ENCODE measurements at regions not wholly inside any gene's neighbourhood (a gene's known extent, or its start where the extent isn't known, plus 50 kb on each side); places are given as distances from the start of the nearest gene placed in this dataset.

DNA sequence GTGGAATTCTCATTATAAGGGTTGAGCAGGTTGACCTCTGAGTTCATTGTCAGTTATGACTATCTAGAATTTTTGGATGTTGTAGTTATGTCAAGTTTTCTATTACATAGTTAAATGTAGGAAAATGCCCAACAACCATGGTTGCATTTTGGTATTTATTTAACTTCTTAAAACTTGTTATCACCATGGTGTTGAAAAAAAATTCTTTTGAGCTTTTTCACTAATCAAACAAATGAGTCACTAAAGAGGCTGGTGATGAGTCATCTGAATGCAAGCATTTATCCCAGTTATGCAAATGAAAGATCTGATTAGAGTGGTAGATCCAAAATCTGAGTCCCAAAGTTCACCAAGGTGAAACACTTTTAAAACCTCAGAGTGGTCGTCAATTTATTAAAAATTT lies 624.7 kb upstream of the IGFBP3 start:
- H3K27ac Mint-ChIP-seq (ENCODE audit: unreplicated experiment) = peak overlapping the region; percentile 96
- no peak overlapping the region for H3K9ac ChIP-seq (ENCODE audit: low read length)
- TF ChIP-seq EZH2 (IDR thresholded peaks at IDR 0.05; ENCODE audit: insufficient read depth, low read length) = no peak
- TF ChIP-seq, protein P1, sequence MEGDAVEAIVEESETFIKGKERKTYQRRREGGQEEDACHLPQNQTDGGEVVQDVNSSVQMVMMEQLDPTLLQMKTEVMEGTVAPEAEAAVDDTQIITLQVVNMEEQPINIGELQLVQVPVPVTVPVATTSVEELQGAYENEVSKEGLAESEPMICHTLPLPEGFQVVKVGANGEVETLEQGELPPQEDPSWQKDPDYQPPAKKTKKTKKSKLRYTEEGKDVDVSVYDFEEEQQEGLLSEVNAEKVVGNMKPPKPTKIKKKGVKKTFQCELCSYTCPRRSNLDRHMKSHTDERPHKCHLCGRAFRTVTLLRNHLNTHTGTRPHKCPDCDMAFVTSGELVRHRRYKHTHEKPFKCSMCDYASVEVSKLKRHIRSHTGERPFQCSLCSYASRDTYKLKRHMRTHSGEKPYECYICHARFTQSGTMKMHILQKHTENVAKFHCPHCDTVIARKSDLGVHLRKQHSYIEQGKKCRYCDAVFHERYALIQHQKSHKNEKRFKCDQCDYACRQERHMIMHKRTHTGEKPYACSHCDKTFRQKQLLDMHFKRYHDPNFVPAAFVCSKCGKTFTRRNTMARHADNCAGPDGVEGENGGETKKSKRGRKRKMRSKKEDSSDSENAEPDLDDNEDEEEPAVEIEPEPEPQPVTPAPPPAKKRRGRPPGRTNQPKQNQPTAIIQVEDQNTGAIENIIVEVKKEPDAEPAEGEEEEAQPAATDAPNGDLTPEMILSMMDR (IDR thresholded peaks at IDR 0.05; ENCODE audit: insufficient read depth, low read depth, low read length) = no peak
- no peak overlapping the region for H3K4me2 ChIP-seq (ENCODE audit: low read length)
- DNase-seq (ENCODE audit: low read depth) (peak; percentile 91), FAIRE-seq (peak; percentile 60)
- H3K4me1 ChIP-seq (ENCODE audit: insufficient read depth, low read length) = peaks cover 28% of the 10 kb centered on the region
- H3K27ac ChIP-seq (ENCODE audit: low read depth, low read length) = peak overlapping the region; percentile 80
- no peaks in the 10 kb centered on the region for H3K27me3 Mint-ChIP-seq (ENCODE audit: low read depth, unreplicated experiment)
- no peaks in the 10 kb centered on the region for H3K36me3 Mint-ChIP-seq (ENCODE audit: low read depth, unreplicated experiment)
- peaks cover 18% of the 10 kb centered on the region for H3K4me1 Mint-ChIP-seq (ENCODE audit: low read depth, unreplicated experiment)
- no peaks in the 10 kb centered on the region for H3K36me3 ChIP-seq (ENCODE audit: insufficient read depth, low read length)
- no peaks in the 10 kb centered on the region for H4K20me1 ChIP-seq (ENCODE audit: insufficient read depth, low read length)
- no peak overlapping the region for H3K4me3 Mint-ChIP-seq (ENCODE audit: unreplicated experiment)
- H3K9me3 Mint-ChIP-seq (ENCODE audit: unreplicated experiment) = no peaks in the 10 kb centered on the region
- H3K79me2 ChIP-seq (ENCODE audit: insufficient read depth, low read length) = no peaks in the 10 kb centered on the region
- no peak overlapping the region for H2AFZ ChIP-seq (ENCODE audit: low read depth, low read length)
- H3K27me3 ChIP-seq (ENCODE audit: insufficient read depth, low read length) = no peaks in the 10 kb centered on the region
- no peak overlapping the region for H3K4me3 ChIP-seq (ENCODE audit: insufficient read depth, low read depth, low read length)
- H3K9me3 ChIP-seq (ENCODE audit: insufficient read depth, low read depth, low read length) = no peaks in the 10 kb centered on the region

DNA sequence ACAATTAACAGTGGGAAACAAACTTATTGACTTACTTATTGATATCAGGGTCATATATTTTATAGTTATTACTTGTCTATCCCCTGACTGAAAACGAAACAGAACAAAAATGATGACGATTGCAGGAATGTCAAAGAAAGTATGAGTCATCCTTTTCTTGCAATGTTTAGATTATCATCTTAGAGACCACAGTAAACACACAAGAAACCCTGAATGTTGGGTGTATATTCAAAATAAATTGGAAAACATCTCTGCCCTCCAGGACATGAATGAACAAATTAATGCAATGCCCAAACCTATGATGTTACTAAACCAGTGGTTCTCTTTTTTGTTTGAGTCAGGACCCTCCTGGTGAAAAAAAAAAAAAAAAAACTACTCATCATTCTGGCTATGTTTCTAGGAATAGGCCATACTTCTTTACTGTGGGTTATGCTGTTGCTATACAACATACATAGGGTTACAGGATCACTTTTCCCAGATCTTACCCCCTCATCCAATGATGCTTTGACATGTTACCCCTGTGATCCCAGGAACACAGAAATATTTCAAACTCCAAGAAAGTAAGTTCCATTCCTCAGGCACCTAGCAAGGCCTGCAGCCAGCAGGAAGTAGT lies 623.4 kb upstream of the IGFBP3 start:
- Histone ChIP-seq H3K36me3 (ENCODE audit: insufficient read depth, low read length) (no peaks in the 10 kb centered on the region), H2AFZ (ENCODE audit: low read depth, low read length) (no peak overlapping the region), H3K9ac (ENCODE audit: low read length) (peak overlapping the region; percentile 58), H3K4me3 (ENCODE audit: insufficient read depth, low read depth, low read length) (no peak overlapping the region), H3K27ac (ENCODE audit: low read depth, low read length) (peak overlapping the region; percentile 80), H4K20me1 (ENCODE audit: insufficient read depth, low read length) (no peaks in the 10 kb centered on the region), H3K79me2 (ENCODE audit: insufficient read depth, low read length) (no peaks in the 10 kb centered on the region), H3K4me2 (ENCODE audit: low read length) (peak overlapping the region; percentile 49), H3K9me3 (ENCODE audit: insufficient read depth, low read depth, low read length) (no peaks in the 10 kb centered on the region), H3K4me1 (ENCODE audit: insufficient read depth, low read length) (peaks cover 28% of the 10 kb centered on the region), H3K27me3 (ENCODE audit: insufficient read depth, low read length) (no peaks in the 10 kb centered on the region)
- Mint-ChIP-seq H3K27me3 (ENCODE audit: low read depth, unreplicated experiment) (no peaks in the 10 kb centered on the region), H3K4me1 (ENCODE audit: low read depth, unreplicated experiment) (peaks cover 18% of the 10 kb centered on the region), H3K4me3 (ENCODE audit: unreplicated experiment) (no peak overlapping the region), H3K36me3 (ENCODE audit: low read depth, unreplicated experiment) (no peaks in the 10 kb centered on the region), H3K27ac (ENCODE audit: unreplicated experiment) (peak overlapping the region; percentile 96), H3K9me3 (ENCODE audit: unreplicated experiment) (no peaks in the 10 kb centered on the region)
- FAIRE-seq (peak; percentile 66), DNase-seq (ENCODE audit: low read depth) (peak; percentile 84)
- no peak for TF ChIP-seq EZH2 (IDR thresholded peaks at IDR 0.05; ENCODE audit: insufficient read depth, low read length)
- TF ChIP-seq, protein P1 (IDR thresholded peaks at IDR 0.05; ENCODE audit: insufficient read depth, low read depth, low read length) = no peak

DNA sequence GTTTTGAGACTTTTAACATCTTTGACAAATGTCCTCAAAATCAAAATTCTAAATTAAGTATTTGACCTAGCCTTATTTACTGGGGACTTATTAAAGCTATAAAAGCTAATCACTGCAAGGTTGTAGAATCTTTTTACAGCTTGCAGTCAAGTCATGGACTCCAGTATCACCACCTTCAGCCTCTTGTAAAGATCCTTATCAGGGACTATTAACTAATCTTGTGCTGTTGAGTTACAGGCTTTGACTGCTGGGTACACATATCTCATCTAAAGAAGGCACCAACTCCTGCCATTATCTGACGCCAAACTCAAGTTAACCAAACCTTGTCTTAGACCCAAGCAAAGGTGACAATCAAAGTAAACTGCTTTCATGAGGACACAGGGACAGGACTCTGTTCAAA lies 621.0 kb upstream of the IGFBP3 start:
- Mint-ChIP-seq H3K4me1 (ENCODE audit: low read depth, unreplicated experiment) (peaks cover 18% of the 10 kb centered on the region), H3K36me3 (ENCODE audit: low read depth, unreplicated experiment) (no peaks in the 10 kb centered on the region), H3K27me3 (ENCODE audit: low read depth, unreplicated experiment) (no peaks in the 10 kb centered on the region), H3K4me3 (ENCODE audit: unreplicated experiment) (no peak overlapping the region), H3K9me3 (ENCODE audit: unreplicated experiment) (no peaks in the 10 kb centered on the region), H3K27ac (ENCODE audit: unreplicated experiment) (no peak overlapping the region)
- Histone ChIP-seq H3K9me3 (ENCODE audit: insufficient read depth, low read depth, low read length) (no peaks in the 10 kb centered on the region), H3K36me3 (ENCODE audit: insufficient read depth, low read length) (no peaks in the 10 kb centered on the region), H4K20me1 (ENCODE audit: insufficient read depth, low read length) (no peaks in the 10 kb centered on the region), H3K27me3 (ENCODE audit: insufficient read depth, low read length) (no peaks in the 10 kb centered on the region), H3K27ac (ENCODE audit: low read depth, low read length) (no peak overlapping the region), H3K4me3 (ENCODE audit: insufficient read depth, low read depth, low read length) (no peak overlapping the region), H3K4me2 (ENCODE audit: low read length) (no peak overlapping the region), H3K79me2 (ENCODE audit: insufficient read depth, low read length) (no peaks in the 10 kb centered on the region), H2AFZ (ENCODE audit: low read depth, low read length) (no peak overlapping the region), H3K4me1 (ENCODE audit: insufficient read depth, low read length) (peaks cover 28% of the 10 kb centered on the region), H3K9ac (ENCODE audit: low read length) (no peak overlapping the region)
- TF ChIP-seq, protein P1 (IDR thresholded peaks at IDR 0.05; ENCODE audit: insufficient read depth, low read depth, low read length) = no peak
- no peak for TF ChIP-seq EZH2 (IDR thresholded peaks at IDR 0.05; ENCODE audit: insufficient read depth, low read length)
- no peak for FAIRE-seq
- DNase-seq (ENCODE audit: low read depth) = no peak
